NCI-H2029 treated with DMSO at 0.1 percent for 48 hours (cell line): ENCODE measurements at regions not wholly inside any gene's neighbourhood (a gene's known extent, or its start where the extent isn't known, plus 50 kb on each side); places are given as distances from the start of the nearest gene placed in this dataset.
"Not testable (repeated sequence)": the region's sequence is repeated elsewhere in the genome, so short reads cannot be mapped to it uniquely, and the experiment has no call there.

Source experiments
- DNase-seq: peaks from one replicate; lab custom pipeline; 2025; lab: John Stamatoyannopoulos, UW

- no peak for DNase-seq
These were observed 160.8 kb upstream of the FAR2 start for GRCh38 chr12:28988325-28988704.

- DNase-seq: no peak
These were observed 157.5 kb upstream of the FAR2 start for GRCh38 chr12:28991626-28992025.

DNA sequence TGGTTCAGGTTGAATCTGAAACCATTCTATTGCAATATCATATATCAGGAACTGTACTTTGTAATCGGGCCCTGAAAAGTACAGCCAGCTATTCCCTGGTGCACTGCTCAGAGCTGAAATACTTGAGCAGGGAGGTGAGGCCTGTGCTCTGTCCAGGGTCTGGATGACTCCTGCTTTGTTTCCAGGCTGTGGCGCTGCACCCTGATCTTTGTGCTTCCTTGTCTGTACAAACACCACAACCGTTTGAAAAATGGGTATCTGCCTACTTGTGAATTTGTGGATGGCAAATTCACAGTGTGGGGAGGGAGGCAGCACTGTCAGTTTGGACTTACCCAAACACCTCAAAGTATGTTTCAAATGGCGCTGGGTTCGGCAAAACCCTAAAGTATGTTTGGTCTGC lies 155.4 kb upstream of the FAR2 start:
- no peak for DNase-seq

DNA sequence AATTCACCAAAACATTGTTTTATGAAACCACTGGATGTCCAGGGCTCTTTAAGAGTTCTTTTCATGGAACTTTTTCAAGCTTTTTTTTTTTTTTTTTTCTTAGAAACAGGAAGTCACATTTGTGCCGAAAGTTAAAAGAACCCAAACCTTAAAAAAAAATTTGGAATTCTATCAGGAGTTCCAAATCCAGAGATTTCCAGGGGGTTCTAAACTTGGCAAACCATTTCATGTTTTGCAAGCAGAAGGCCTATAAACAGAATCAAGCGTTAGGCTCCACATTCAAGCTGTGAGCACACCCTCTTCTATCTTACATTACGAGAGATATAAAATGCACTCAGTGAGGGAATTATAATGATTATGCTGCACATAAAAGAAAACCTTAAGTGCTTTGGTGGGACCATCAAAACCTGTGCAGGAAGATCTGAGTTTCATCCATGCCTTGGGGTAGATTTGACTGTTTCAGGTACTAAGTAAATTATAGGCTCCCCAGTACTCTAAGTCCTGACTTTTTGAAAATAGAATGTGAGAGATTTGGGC lies 154.8 kb upstream of the FAR2 start:
- no peak for DNase-seq

GRCh38 chr12:28996688-28997087 lies 152.4 kb upstream of the FAR2 start:
- no peak for DNase-seq

- DNase-seq: no peak
These were observed 150.4 kb upstream of the FAR2 start for GRCh38 chr12:28998662-28999120.

DNA sequence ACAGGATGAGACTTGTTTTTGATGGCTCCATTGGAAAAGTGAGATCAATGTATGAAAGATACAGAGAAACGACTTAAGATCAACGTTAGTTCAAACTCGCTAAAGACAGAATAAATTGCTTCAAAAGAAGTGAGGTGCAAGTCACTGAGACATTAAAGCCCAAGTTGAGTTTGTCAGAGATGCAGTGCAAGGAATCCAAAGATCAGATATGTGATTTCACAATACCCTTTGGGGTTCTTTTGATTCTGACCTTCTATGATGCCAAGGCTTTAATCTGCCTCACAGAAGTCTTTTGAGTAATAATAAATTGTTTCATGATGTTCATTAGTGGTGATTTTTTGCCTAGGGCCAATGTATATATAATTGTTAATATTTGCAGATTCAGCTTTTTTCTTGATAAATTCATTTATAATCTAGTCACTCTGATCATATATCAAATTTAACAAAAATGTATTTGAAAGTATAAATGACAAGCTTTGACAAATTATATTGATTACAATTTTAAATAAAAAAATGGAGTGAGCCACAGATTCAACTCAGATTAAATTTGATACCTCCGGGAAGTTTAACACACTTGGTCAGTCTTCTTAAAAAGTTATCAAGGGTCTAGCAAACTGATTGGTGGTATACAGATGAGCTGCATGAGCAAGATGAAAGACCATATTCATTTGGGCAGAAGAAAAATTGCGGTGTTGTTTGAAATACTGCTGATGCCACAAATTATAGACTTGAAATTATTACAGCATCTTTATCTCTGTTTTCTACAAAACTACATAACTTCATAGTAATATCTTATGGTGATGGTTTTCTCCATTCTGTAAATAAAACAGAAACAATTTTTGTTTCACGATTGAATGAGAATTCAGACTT lies 144.8 kb upstream of the FAR2 start:
- DNase-seq: no peak

GRCh38 chr12:29004936-29005304 lies 144.2 kb upstream of the FAR2 start:
- no peak for DNase-seq

- DNase-seq: no peak
These were observed 140.3 kb upstream of the FAR2 start for GRCh38 chr12:29008786-29009185.

GRCh38 chr12:29012673-29013072 lies 136.4 kb upstream of the FAR2 start:
- no peak for DNase-seq

DNA sequence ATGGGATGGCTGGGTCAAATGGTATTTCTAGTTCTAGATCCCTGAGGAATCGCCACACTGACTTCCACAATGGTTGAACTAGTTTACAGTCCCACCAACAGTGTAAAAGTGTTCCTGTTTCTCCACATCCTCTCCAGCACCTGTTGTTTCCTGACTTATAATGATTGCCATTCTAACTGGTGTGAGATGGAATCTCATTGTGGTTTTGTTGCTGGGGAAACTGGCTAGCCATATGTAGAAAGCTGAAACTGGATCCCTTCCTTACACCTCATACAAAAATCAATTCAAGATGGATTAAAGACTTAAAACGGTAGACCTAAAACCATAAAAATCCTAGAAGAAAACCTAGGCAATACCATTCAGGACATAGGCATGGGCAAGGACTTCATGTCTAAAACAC lies 131.5 kb upstream of the FAR2 start:
- not testable (repeated sequence) for DNase-seq

DNA sequence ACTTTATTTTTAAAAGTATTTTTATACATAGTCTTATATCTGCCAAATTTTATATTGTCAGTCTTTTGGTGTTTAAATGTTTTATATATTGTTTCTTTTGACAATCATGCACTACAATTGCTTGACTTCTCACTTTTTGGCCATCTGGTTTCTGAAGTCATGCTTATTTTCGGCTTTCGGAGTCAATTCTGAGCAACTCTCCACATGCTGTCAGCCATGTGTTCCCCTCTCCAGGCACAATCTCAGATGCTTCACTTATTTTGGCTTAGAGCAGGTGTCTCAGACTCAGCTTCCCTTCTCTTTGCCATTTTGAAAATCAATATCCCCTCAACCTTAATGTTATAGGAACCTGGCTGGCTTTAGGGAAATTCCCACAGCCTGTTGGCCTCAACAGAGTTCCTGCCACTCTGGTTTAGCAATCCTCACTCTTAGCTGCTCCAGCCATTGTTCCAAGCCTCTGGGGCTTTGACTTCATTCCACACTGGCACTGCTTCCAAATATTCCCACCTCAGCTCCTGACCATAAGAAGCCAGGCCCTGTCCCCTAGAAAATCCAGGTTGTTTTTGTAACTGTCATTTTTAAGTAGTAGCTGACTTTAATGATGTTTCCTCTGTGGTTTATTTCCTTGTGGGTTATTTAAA lies 125.5 kb upstream of the FAR2 start:
- DNase-seq: no peak

GRCh38 chr12:29024117-29024516 lies 125.0 kb upstream of the FAR2 start:
- no peak for DNase-seq

- DNase-seq: no peak
These were observed 123.1 kb upstream of the FAR2 start for GRCh38 chr12:29025937-29026336.

DNA sequence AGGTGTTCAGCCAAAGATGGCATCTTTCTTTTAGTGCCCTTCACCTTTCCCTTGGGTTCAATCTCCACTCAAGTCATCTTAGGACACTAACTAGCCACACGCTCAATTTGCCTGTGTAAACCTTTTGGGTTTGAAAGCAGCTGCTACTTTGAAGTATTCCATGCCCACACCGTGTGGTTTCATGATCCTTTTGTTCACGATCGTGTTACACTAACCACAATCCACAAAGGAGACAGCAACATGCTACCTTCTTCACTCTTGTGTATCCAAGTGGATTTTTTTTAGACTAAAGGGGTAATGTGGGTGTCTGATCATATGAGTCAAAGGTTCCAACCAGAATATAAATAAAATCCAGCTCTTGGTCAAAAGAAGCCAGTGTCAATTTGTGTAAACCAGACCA lies 122.7 kb upstream of the FAR2 start:
- peak; percentile 75 for DNase-seq

DNA sequence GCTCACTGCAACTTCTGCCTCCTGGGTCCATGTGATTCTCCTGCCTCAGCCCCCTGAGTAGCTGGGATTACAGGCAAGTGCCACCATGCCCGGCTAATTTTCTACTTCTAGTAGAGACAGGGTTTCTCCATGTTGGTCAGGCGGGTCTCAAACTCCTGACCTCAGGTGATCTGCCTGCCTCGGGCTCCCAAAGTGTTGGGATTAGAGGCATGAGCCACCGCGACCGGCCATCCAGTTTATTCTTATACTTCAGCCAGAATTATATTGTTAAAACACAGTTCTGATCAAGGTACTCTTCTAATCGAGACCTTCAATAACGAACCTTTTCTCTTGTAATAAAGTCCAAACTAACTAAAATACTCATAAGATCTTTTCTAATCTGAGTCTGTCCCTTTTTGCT lies 119.6 kb upstream of the FAR2 start:
- not testable (repeated sequence) for DNase-seq

DNA sequence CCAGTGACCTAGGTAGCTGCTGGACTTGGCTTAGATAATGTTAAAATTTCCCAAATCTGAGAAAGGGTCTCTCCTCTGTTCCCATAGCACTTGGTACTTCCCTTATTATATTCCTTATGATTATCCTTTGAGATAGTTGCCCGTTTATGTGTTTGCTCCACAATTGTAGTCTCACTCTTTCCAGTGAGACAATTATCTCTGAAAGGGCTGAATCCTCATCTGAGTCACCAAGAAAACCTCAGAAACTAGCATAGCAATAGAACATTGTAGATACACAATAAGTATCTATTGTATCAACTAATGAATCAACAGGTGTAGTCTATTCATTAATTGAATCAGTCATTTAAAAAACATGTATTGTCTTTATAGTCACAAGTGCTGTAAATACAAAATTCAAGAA lies 119.1 kb upstream of the FAR2 start:
- DNase-seq: no peak

DNA sequence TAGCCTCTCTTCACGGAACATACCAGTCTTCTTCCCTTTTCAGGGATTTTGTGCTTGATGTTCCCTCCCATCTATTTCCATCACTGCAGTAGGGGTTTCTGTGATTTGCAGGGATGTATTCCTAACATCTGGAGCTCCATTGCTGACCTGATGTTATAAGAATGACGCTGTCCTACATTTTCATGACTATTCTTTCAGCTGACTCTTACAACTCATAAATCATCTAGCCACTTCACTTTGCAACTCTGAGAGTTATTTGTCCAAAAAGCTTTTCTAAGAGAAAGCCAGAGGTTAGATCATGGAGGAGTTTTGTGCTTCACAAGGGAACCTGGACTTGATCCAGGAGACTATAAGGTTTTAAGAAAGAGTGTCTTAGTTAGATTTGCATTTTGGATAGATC lies 116.6 kb upstream of the FAR2 start:
- no peak for DNase-seq

DNA sequence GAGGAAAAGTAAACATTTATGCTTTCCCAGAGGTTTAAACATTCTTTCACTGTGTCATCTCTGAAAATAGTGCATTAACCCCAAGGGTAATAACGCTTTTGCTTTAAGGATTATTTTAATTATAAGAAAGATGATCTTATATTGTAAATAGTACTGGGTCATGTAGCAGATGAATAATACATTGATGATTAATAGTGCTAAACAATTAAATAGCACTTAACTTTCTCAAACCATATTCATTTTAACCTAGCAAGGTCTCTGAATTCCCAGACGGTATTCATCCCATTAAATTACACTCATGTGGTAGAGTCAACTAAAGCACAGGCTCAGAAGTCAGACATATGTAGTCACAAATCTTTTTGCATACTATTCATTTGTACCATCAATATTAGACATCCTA lies 115.6 kb upstream of the FAR2 start:
- no peak for DNase-seq

GRCh38 chr12:29035112-29035511 lies 114.0 kb upstream of the FAR2 start:
- no peak for DNase-seq

GRCh38 chr12:29039013-29039412 lies 110.1 kb upstream of the FAR2 start:
- DNase-seq: no peak

- DNase-seq: no peak
These were observed 107.5 kb upstream of the FAR2 start for GRCh38 chr12:29041621-29042020.

GRCh38 chr12:29043069-29043468 lies 106.0 kb upstream of the FAR2 start:
- DNase-seq: no peak
